IgD-negative memory B cell (primary cell): ENCODE measurements at regions not wholly inside any gene's neighbourhood (a gene's known extent, or its start where the extent isn't known, plus 50 kb on each side); places are given as distances from the start of the nearest gene placed in this dataset.

Experiments used
- H3K27ac Mint-ChIP-seq, 3 donors: one replicate each; pipeline ENCODE4 v1.8.0; 2020 to 2022; ENCODE audit warnings: mild to moderate bottlenecking in 3 of 3, mixed read lengths in 3 of 3, moderate library complexity in 1 of 3
- H3K27me3 Mint-ChIP-seq: one replicate; pipeline ENCODE4 v1.8.0; 2021; ENCODE audit warnings: mixed read lengths
- H3K36me3 Mint-ChIP-seq: one replicate; pipeline ENCODE4 v1.8.0; 2020; ENCODE audit warnings: mild to moderate bottlenecking, mixed read lengths
- H3K4me1 Mint-ChIP-seq, 3 donors: one replicate each; pipeline ENCODE4 v1.8.0; 2020 to 2022; ENCODE audit warnings: mixed read lengths in 3 of 3, mild to moderate bottlenecking in 1 of 3
- H3K4me3 Mint-ChIP-seq, 4 donors: one replicate each; pipeline ENCODE4 v1.8.0; 2020 to 2022; ENCODE audit warnings: mild to moderate bottlenecking in 4 of 4, mixed read lengths in 4 of 4, moderate library complexity in 3 of 4
- H3K9me3 Mint-ChIP-seq, 3 donors: one replicate each; pipeline ENCODE4 v1.8.0; 2020 to 2021; ENCODE audit warnings: mixed read lengths in 3 of 3, mild to moderate bottlenecking in 1 of 3

DNA sequence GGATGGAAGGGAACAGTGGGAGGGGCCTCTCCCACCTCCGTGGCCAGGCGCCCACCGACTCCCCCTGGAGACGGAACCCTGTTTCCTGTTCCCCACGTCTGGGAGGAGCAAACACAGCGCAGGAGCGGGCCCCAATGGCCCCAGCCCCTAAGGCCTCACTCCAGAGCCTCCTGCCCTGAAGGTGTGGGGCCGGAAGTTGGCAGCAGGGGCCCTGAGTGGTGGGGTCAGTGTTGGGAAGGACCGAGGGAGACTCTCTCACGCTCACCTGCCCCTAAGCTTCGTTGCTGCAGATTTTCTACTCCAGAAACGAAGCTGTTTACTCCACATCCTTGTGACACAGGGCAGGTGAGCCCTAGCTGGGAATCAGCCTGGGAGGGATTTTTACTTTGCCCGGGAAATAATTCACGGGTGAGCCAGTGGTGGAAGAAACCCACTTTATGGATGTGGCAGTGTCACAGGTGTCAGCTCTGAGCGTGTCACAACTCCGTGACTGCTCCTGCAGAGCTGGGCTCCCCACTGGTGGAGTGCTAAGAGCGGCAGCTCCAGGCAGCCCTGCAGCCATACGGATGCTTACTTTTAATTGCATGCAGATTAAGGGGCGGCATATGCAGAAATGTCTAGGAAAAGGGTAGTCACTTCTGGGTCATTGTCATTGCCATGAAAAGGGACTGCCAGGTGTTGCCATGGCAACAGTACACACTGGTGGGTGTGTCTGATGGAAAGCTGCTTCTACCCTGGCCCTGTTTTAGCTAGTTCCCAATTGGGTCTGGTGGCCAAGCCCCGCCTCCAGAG lies 77.5 kb upstream of the OLFM1 start:
- Mint-ChIP-seq H3K27me3 (peaks cover 5% of the 10 kb centered on the region), H3K9me3 (no peaks in the 10 kb centered on the region), H3K4me1 (no peaks in the 10 kb centered on the region), H3K27ac (no peak overlapping the region), H3K4me3 (no peak overlapping the region), H3K36me3 (no peaks in the 10 kb centered on the region)

DNA sequence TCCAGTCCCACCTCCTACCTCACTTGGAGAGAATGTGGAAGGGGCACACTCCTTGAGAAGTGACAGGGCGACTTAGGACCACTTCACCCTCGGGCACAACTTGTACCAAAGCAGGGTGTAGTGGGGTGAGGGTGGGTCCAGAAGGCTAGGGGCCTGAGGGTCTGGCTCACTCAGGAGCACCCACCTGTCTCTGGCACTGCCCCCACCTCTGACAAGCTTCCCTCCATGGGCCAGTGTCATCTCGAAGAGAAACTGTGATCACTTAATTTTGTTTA lies 76.9 kb upstream of the OLFM1 start:
- H3K36me3 Mint-ChIP-seq = no peaks in the 10 kb centered on the region
- no peaks in the 10 kb centered on the region for H3K4me1 Mint-ChIP-seq
- no peaks in the 10 kb centered on the region for H3K9me3 Mint-ChIP-seq
- H3K27ac Mint-ChIP-seq = no peak overlapping the region
- H3K4me3 Mint-ChIP-seq = no peak overlapping the region
- H3K27me3 Mint-ChIP-seq = peaks cover 5% of the 10 kb centered on the region

DNA sequence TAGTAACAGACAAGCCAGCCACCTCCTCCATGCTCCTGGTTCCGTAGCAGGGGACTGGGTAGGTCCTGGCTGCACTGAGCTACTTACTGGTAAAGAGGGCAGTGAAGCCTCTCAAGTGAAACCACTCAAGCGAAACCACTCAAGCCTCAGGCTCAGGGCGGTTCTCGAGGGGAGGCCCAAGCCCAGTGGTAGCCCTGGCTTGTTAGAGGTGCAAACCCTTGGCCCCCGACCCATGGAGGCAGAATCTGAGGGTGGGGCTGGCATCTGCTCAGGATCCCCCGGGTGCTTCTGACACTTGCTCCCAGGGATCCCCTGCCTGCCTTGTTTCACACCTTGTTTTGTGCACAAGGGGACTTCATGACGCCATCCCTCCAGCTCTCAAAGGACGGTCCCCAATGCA lies 76.5 kb upstream of the OLFM1 start:
- Mint-ChIP-seq H3K36me3 (no peaks in the 10 kb centered on the region), H3K4me1 (no peaks in the 10 kb centered on the region), H3K4me3 (no peak overlapping the region), H3K27ac (no peak overlapping the region), H3K9me3 (no peaks in the 10 kb centered on the region), H3K27me3 (peaks cover 5% of the 10 kb centered on the region)

DNA sequence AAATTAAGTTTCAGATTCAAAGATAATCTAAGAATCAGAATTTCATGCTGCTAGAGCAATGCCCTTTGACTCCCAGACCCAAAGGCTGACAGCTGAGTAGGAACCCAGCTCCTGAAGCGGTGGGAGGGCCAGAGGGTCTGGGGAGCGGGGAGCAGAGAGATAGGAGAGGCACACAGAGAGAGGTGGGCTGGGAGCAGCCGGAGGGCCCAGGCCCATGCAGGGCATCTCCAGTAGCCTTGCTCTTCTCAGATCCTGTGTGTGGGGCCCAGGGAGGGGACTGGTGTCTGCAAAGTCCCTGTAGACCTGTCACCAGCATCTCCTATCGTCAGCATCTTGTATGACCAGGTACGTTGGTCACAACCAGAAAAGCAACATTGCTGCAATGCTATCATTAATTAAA lies 75.3 kb upstream of the OLFM1 start:
- H3K27ac Mint-ChIP-seq = no peak overlapping the region
- no peaks in the 10 kb centered on the region for H3K4me1 Mint-ChIP-seq
- H3K9me3 Mint-ChIP-seq = no peaks in the 10 kb centered on the region
- no peak overlapping the region for H3K4me3 Mint-ChIP-seq
- peaks cover 5% of the 10 kb centered on the region for H3K27me3 Mint-ChIP-seq
- H3K36me3 Mint-ChIP-seq = no peaks in the 10 kb centered on the region

DNA sequence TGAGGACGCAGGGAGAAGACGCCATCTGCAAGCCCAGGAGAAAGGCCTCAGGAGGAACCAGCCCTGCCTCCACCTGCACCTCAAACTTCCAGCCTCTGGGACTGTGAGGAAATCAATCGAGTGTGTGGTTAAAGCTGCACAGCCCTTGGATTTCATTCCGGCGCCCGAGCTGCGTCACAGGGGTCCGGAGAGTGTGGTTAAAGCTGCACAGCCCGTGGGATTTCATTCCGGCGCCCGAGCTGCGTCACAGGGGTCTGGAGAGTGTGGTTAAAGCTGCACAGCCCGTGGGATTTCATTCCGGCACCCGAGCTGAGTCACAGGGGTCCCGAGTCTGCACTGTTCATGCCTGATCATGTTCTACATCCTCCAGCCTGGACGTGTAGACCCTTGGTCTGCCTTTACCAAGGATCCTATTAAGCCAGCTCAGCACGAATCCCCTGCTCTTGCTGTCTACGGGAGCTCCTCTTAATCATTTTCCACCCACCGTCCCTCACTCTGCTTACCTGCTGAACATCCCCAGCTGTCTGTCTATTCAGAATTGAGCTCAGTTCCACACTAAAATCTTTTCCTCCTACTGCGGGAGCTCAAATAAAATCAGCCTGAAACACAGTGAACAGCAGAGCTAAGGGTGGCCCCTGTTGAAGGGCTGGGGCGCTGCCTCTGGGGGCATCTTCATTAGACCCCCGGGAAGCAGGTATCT lies 73.0 kb upstream of the OLFM1 start:
- H3K27me3 Mint-ChIP-seq = peaks cover 3% of the 10 kb centered on the region
- H3K4me3 Mint-ChIP-seq = no peak overlapping the region
- no peaks in the 10 kb centered on the region for H3K4me1 Mint-ChIP-seq
- no peak overlapping the region for H3K27ac Mint-ChIP-seq
- H3K9me3 Mint-ChIP-seq = no peaks in the 10 kb centered on the region
- H3K36me3 Mint-ChIP-seq = no peaks in the 10 kb centered on the region

DNA sequence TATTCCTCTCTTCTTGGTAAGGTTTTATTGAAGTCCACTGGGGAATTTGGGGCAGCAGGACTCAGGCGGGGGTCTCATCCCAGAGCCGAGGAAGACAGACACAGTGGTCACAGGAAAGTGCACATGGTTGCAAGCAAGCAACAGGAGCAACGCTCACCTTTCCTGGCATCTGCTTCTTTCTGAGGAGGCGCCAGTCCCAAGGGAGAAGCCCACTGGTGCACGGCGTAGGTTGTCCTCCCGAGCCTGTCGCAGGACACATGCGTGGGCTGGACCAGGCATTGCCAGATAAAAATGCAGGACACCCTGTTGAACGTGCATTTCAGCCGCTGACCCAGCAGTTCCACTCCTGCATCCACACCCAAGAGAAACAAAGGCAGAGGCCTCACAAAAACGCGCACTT lies 72.4 kb upstream of the OLFM1 start:
- Mint-ChIP-seq H3K27ac (no peak overlapping the region), H3K27me3 (peaks cover 7% of the 10 kb centered on the region), H3K36me3 (no peaks in the 10 kb centered on the region), H3K4me3 (no peak overlapping the region), H3K4me1 (peaks cover 0 to under 1% (median 0%) of the 10 kb centered on the region in 3 donors), H3K9me3 (no peaks in the 10 kb centered on the region)

DNA sequence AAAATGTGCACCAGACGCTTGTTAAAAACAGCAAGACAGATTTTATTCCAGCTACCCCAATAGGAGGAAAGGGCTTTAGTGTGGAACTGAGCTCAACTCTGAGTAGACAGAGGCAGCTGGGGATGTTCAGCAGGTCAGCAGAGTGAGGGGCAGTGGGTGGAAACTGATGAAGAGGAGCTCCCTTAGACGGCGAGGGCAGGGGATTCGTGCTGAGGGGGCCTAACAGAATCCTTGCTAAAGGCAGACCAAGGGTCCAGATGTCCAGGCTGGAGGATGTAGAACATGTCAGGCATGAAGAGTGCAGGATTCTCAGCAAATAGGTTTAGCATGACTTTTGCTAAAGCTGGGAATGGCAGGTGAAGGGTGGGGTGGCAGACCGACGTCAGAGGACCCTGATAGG lies 71.9 kb upstream of the OLFM1 start:
- Mint-ChIP-seq H3K27ac (peak overlapping the region in 1 of 3 donors; percentile 74), H3K9me3 (no peaks in the 10 kb centered on the region), H3K4me3 (no peak overlapping the region), H3K27me3 (peaks cover 10% of the 10 kb centered on the region), H3K36me3 (no peaks in the 10 kb centered on the region), H3K4me1 (peaks cover 0 to 2% (median 0%) of the 10 kb centered on the region in 3 donors)

DNA sequence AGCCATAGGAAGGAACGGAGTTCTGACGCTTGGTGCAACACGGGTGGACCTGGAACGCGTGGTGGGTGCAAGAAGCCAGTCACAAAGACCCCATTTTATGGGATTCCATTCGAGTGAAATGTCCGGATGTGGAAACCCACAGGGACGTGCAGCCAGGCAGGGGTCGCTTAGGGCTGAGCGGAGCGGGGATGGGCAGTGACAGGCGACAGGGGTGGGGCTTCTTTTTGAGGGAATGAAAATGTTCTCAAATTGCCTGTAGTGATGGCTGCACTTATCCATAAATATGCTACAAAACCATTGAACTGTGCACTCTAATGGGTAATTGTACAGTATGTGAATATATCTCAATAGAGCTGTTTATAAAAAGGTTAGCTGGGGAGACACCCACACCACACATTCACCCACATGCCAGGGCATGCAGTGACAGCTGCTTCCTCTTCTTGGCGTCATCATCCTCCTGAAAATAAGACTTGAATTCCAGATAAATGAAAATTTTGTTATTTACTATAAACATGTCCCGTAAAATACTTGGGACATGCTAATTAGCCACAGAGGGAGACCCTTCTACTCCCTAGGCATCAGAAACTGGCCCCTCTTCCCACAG lies 71.3 kb upstream of the OLFM1 start:
- Mint-ChIP-seq H3K9me3 (no peaks in the 10 kb centered on the region), H3K27me3 (peaks cover 10% of the 10 kb centered on the region), H3K4me1 (peaks cover 0 to 2% (median 0%) of the 10 kb centered on the region in 3 donors), H3K27ac (no peak overlapping the region), H3K4me3 (no peak overlapping the region), H3K36me3 (no peaks in the 10 kb centered on the region)

DNA sequence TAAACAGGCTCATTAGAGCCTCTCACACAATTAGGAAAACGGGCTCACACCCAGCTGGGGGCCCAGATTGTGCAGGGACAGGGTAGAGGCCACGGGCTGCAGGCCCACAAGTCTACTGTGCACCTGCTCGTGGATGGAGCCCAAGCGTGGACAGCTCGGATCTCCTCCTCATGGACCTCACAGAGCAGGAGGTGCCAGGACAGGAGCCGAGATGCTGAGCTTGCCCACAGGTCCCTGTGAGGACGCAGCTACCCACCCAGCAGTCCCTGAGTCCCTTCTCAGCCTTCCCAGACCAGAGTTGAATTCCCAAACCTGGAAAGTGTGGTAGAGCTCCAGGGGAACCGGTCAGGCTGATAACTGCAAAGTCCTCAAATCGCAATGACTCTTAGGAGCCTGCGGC lies 70.6 kb upstream of the OLFM1 start:
- no peak overlapping the region for H3K27ac Mint-ChIP-seq
- H3K36me3 Mint-ChIP-seq = no peaks in the 10 kb centered on the region
- peaks cover 0 to 2% (median 0%) of the 10 kb centered on the region in 3 donors for H3K4me1 Mint-ChIP-seq
- no peaks in the 10 kb centered on the region for H3K9me3 Mint-ChIP-seq
- H3K27me3 Mint-ChIP-seq = peaks cover 10% of the 10 kb centered on the region
- H3K4me3 Mint-ChIP-seq = no peak overlapping the region

DNA sequence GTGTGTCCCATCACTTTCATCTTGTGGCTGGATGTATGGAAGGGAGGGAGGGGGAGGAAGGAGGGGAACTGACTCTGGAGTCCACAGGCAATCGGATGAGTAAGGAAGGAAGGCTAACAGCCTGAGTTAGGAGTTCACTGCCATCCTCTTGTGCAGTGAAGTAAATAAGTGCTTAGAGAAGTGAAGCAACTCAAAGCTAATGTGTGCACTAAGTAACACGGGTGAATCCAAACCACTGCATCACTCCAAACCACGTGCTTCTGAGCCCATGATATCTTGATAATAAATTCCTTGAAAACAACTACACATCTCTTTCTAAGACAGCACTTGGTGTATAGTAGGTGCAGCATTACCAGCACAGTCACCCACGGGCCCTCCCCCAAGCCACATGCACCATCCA lies 69.6 kb upstream of the OLFM1 start:
- Mint-ChIP-seq H3K4me3 (no peak overlapping the region), H3K4me1 (peaks cover 0 to 2% (median 0%) of the 10 kb centered on the region in 3 donors), H3K27ac (no peak overlapping the region), H3K36me3 (no peaks in the 10 kb centered on the region), H3K9me3 (no peaks in the 10 kb centered on the region), H3K27me3 (peaks cover 10% of the 10 kb centered on the region)

DNA sequence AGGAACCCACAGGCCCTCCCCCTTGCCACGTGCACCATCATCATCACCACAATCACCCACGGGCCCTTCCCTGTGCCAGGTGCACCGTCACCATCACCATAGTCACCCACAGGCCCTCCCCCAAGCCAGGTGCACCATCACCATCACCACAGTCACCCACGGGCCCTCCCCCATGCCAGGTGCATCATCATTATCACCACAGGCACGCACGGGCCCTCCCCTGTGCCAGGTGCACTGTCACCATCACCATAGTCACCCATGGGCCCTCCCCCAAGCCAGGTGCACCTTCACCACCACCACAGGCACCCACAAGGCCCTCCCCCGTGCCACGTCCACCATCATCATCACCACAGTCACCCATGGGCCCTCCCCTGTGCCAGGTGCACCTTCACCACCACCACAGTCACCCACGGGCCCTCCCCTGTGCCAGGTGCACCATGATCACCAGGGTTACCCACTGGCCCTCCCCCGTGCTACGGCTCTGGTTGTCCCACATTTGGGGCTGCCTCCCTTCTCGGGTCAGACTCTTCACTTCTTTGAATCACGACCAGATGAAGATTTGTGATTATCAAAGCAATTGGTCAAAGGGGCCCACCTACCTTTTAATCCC lies 69.1 kb upstream of the OLFM1 start:
- H3K27me3 Mint-ChIP-seq = peaks cover 10% of the 10 kb centered on the region

DNA sequence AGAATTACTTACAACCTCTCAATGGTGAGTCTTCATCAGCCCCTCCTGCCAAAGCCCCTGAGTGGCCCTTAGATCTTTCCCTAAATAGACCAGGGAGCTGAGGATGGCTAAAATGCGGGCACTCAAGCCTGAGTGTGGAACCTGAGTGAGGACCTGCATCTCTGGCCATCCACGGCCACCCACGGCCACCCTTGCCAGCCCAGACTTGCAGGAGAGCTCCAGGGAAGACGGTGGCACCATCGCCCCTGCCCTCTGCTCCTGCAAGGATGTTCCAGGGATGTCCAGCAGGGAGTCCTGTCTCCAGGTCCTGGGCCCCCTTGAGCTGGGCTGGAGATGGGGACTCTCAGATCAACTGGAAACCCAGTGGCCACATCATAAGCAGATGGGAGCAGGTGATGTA lies 68.2 kb upstream of the OLFM1 start:
- peaks cover 0 to 2% (median 0%) of the 10 kb centered on the region in 3 donors for H3K9me3 Mint-ChIP-seq
- H3K36me3 Mint-ChIP-seq = no peaks in the 10 kb centered on the region
- H3K4me3 Mint-ChIP-seq = no peak overlapping the region
- H3K27ac Mint-ChIP-seq = no peak overlapping the region
- peaks cover 0 to 2% (median 0%) of the 10 kb centered on the region in 3 donors for H3K4me1 Mint-ChIP-seq
- peaks cover 7% of the 10 kb centered on the region for H3K27me3 Mint-ChIP-seq

More for the DNA sequence above, 69.1 kb upstream of the OLFM1 start:
- Mint-ChIP-seq H3K36me3 (no peaks in the 10 kb centered on the region), H3K4me1 (peaks cover 0 to 2% (median 0%) of the 10 kb centered on the region in 3 donors), H3K4me3 (no peak overlapping the region), H3K27ac (no peak overlapping the region), H3K9me3 (no peaks in the 10 kb centered on the region)

DNA sequence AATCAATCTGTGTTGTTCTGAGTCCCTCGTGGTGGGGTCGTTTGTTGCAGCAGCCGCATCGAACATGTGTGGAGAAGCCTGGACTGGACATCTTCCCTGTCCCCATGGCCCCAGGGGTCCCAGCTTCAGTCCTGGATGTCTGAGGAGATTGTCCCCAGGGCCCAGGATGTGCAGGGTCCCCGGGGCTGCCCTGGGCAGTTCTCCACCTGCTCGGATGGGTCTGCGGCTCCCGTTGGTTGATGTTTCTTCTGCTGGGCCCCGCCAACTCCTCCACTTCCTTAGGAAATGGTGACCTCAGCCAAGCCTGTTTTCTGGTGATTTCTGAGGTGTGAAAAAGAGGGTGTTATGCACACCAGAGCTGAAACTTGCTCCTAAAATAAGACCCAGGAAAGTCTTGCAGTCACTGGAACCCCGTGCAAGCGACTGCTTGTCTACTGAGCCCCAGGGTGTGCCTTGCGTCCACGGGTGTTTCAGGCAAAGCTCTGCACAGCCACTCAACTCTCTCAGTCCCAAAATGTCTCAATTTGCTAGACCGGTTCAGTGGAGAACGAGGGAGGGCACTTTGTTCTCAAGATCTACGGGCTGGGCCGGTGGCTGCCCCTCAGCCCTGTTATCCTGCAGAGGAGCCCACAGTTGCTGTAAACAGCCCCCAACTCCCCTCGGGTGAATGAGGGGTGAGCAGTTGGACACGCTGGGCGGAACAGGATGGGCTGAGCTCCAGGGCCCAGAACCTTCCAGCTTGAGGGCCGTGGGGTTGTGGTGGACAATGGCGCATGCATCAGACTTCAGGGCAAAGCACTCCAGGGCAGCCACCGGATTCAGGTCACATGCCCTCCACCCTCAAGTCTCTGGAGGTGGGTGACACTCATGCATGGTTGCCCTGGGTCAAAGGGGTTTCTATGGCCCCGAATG lies 66.7 kb upstream of the OLFM1 start:
- Mint-ChIP-seq H3K4me1 (peaks cover 0 to 2% (median 0%) of the 10 kb centered on the region in 3 donors), H3K36me3 (no peaks in the 10 kb centered on the region), H3K4me3 (no peak overlapping the region), H3K27me3 (peaks cover 7% of the 10 kb centered on the region), H3K27ac (no peak overlapping the region), H3K9me3 (peaks cover 0 to 5% (median 4%) of the 10 kb centered on the region in 3 donors)

DNA sequence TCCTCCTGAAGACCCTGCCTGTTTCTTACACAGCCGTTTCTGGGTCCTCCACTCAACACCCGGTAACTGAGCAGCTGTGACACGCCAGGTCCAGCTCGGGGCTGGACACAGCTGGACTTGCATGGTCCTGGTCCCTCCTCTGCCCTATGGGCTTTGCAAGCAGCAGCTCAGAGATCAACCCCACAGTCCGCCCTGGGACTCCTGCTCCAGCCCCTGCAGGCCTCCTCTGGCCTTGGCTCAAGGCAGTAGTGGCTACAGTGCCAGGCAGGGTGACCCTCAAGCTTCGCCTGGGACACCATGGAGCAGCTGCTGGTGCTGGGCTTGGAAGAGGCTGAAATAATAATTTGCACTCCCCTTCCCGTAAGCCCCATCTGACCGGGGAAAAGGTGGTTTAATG lies 66.1 kb upstream of the OLFM1 start:
- peaks cover 0 to 2% (median 0%) of the 10 kb centered on the region in 3 donors for H3K4me1 Mint-ChIP-seq
- H3K4me3 Mint-ChIP-seq = no peak overlapping the region
- H3K9me3 Mint-ChIP-seq = peaks cover 0 to 5% (median 4%) of the 10 kb centered on the region in 3 donors
- no peaks in the 10 kb centered on the region for H3K36me3 Mint-ChIP-seq
- no peak overlapping the region for H3K27ac Mint-ChIP-seq
- peaks cover 7% of the 10 kb centered on the region for H3K27me3 Mint-ChIP-seq
